IMR-90 (cell line): ENCODE measurements at regions not wholly inside any gene's neighbourhood (a gene's known extent, or its start where the extent isn't known, plus 50 kb on each side); places are given as distances from the start of the nearest gene placed in this dataset.

Experiments
- BHLHE40 ChIP-seq: fragments of 150-350 bp; IDR thresholded peaks from 2 replicates; pipeline ENCODE4 v1.6.1; 2016; ENCODE audit warnings: mild to moderate bottlenecking, low read depth, low read length
- CEBPB ChIP-seq: IDR thresholded peaks from 2 replicates; pipeline ENCODE4 v1.6.1; 2012; ENCODE audit warnings: low read depth, low read length, improper control_type of control experiment
- MAZ ChIP-seq: IDR thresholded peaks from 2 replicates; pipeline ENCODE4 v1.6.1; 2012; ENCODE audit warnings: low read depth, mild to moderate bottlenecking, low read length, improper control_type of control experiment, moderate library complexity, borderline replicate concordance
- POLR2A ChIP-seq: IDR thresholded peaks from 2 replicates; pipeline ENCODE4 v1.6.1; 2012; ENCODE audit warnings: mild to moderate bottlenecking, low read depth, low read length
- TF ChIP-seq, protein P1 (sequence below): conservative IDR thresholded peaks from 2 replicates; pipeline ENCODE4 v1.5.1; 2012; ENCODE audit warnings: mild to moderate bottlenecking, low read depth, low read length, improper control_type of control experiment

DNA sequence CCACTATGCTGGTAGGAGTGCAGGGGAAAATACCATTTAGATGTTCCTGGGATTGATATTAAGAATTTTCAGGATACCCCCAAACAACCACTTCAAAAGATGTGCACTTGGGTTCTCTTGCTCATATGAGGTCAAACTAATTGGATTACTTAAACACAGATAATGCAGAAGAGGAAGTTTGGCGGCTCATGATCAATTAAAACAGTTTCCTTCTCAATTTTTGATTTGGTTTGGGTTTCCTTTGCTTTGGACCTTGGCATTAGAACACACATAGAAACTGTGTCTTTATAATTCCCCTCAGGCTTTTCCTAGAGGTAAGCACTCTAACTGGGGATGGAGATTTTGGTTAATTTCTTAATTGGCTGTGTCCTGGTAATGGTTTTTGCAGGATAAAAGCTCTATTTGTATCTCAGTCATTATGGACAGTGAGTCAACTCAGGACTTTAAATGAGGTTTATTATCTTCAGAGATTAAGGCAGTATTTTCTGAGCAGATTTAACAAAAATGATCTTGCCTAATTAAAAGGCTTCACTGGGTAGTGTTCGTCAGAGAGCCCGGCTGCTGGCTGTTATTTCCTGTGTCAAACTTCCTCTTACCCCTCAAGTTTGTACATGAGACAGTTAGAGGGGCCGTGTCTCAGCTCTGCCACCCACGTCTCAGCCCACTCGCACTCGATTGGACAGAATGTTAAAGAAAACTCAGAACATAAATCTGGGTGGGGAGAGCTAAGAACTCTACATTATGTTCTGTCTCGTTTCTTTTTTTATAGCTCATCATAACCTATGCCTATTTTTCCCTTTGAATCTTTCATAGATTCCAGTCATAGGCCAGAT lies 50.3 kb upstream of the PREP start:
- TF ChIP-seq BHLHE40: no peak
- TF ChIP-seq POLR2A: no peak
- TF ChIP-seq, protein P1, sequence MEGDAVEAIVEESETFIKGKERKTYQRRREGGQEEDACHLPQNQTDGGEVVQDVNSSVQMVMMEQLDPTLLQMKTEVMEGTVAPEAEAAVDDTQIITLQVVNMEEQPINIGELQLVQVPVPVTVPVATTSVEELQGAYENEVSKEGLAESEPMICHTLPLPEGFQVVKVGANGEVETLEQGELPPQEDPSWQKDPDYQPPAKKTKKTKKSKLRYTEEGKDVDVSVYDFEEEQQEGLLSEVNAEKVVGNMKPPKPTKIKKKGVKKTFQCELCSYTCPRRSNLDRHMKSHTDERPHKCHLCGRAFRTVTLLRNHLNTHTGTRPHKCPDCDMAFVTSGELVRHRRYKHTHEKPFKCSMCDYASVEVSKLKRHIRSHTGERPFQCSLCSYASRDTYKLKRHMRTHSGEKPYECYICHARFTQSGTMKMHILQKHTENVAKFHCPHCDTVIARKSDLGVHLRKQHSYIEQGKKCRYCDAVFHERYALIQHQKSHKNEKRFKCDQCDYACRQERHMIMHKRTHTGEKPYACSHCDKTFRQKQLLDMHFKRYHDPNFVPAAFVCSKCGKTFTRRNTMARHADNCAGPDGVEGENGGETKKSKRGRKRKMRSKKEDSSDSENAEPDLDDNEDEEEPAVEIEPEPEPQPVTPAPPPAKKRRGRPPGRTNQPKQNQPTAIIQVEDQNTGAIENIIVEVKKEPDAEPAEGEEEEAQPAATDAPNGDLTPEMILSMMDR: no peak
- no peak for TF ChIP-seq CEBPB
- TF ChIP-seq MAZ: no peak
